ENCODE measurements at regions not wholly inside any gene's neighbourhood (a gene's known extent, or its start where the extent isn't known, plus 50 kb on each side); places are given as distances from the start of the nearest gene placed in this dataset.

DNA sequence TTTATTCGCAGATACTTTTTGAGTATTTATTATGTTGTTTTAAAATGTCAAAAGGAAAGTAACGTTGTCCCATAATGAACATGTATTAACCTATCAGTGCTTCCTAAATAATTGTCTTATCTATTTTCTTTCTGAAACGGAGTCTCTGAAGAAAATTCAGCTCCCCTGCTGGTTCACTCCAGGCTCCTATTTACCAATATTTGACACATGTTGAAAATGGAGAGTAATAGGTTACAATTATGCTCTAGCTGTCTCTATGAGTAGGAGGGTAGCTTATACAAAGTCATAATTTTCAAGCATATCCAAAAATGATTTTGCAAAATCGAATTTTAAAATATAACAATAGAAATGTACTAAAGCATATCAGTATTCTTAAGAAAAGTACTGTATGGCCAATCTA, 844.1 kb downstream of the CDH18 start:
- Histone ChIP-seq H3K9me2 (ENCODE audit: insufficient read depth) (no peaks in the 10 kb centered on the region), H3K27me3 (replicated peaks; ENCODE audit: insufficient read depth) (no peaks in the 10 kb centered on the region), H3K4me3 (no peak overlapping the region), H3K27ac (no peak overlapping the region), H4K20me1 (ENCODE audit: insufficient read depth) (no peaks in the 10 kb centered on the region), H3F3A (ENCODE audit: insufficient read depth) (no peaks in the 10 kb centered on the region), H2AFZ (no peak overlapping the region), H3K9me3 (ENCODE audit: low read depth) (no peaks in the 10 kb centered on the region), H3K36me3 (ENCODE audit: low read depth) (no peaks in the 10 kb centered on the region), H3K9ac (no peak overlapping the region), H3K4me1 (ENCODE audit: insufficient read depth) (no peaks in the 10 kb centered on the region), H3K79me2 (ENCODE audit: insufficient read depth) (no peaks in the 10 kb centered on the region), H3K4me2 (ENCODE audit: unreplicated experiment) (no peak overlapping the region)
- 10 to 17% methylated on average over 4 of the region's 4 CpGs for WGBS, 2 experiments (ENCODE audit: low coverage in 1 of 2, low lambda C conversion rate in 2 of 2, missing lambda C conversion rate in 2 of 2)
- DNase-seq: no peak
- TF ChIP-seq EZH2phosphoT487 (IDR thresholded peaks at IDR 0.05; ENCODE audit: insufficient read depth, low read depth) (no peak), EZH2 (IDR thresholded peaks at IDR 0.05; ENCODE audit: insufficient read depth, poor library complexity, severe bottlenecking) (no peak)
- in situ Hi-C loops (cut with MboI): no loop called here

DNA sequence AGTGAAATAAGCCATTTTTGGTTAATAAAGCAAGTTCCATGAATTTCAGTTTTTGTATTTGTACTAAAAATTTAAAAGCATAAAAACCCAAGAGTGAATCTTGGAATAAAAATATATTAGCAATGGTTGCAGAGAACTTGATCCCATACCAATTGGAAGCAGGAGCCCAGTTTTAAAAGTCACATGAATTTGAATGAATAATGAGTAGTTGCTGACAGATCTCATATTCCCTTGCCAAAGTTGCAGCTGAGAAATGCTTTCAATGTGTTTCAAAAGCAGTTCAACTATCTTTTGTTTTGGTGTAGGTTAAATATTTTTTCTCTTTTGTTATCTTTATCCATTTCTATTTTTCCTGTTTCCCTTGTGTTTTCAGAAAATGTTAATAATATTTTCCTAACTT, 818.6 kb downstream of the CDH18 start:
- H3K4me2 ChIP-seq (ENCODE audit: unreplicated experiment): no peak overlapping the region
- no peaks in the 10 kb centered on the region for H3K9me2 ChIP-seq (ENCODE audit: insufficient read depth)
- TF ChIP-seq EZH2 (IDR thresholded peaks at IDR 0.05; ENCODE audit: insufficient read depth, poor library complexity, severe bottlenecking): no peak
- TF ChIP-seq EZH2phosphoT487 (IDR thresholded peaks at IDR 0.05; ENCODE audit: insufficient read depth, low read depth): no peak
- in situ Hi-C loops (cut with MboI): no loop called here
- no peak overlapping the region for H2AFZ ChIP-seq
- no peaks in the 10 kb centered on the region for H3K27me3 ChIP-seq (replicated peaks; ENCODE audit: insufficient read depth)
- H3K27ac ChIP-seq: no peak overlapping the region
- H4K20me1 ChIP-seq (ENCODE audit: insufficient read depth): no peaks in the 10 kb centered on the region
- no peak overlapping the region for H3K4me3 ChIP-seq
- no peaks in the 10 kb centered on the region for H3K36me3 ChIP-seq (ENCODE audit: low read depth)
- no peaks in the 10 kb centered on the region for H3F3A ChIP-seq (ENCODE audit: insufficient read depth)
- H3K9me3 ChIP-seq (ENCODE audit: low read depth): no peaks in the 10 kb centered on the region
- no peaks in the 10 kb centered on the region for H3K4me1 ChIP-seq (ENCODE audit: insufficient read depth)
- H3K79me2 ChIP-seq (ENCODE audit: insufficient read depth): no peaks in the 10 kb centered on the region
- no peak for DNase-seq
- H3K9ac ChIP-seq: no peak overlapping the region

- 24 to 28% methylated on average over 6 of the region's 6 CpGs for WGBS, 2 experiments (ENCODE audit: low coverage in 1 of 2, low lambda C conversion rate in 2 of 2, missing lambda C conversion rate in 2 of 2)
- Histone ChIP-seq H3K4me3 (no peak overlapping the region), H2AFZ (no peak overlapping the region), H3K36me3 (ENCODE audit: low read depth) (no peaks in the 10 kb centered on the region), H3K9ac (no peak overlapping the region), H3K4me1 (ENCODE audit: insufficient read depth) (no peaks in the 10 kb centered on the region), H3K27me3 (replicated peaks; ENCODE audit: insufficient read depth) (no peaks in the 10 kb centered on the region), H3K4me2 (ENCODE audit: unreplicated experiment) (no peak overlapping the region), H3K9me2 (ENCODE audit: insufficient read depth) (no peaks in the 10 kb centered on the region), H3K27ac (no peak overlapping the region), H4K20me1 (ENCODE audit: insufficient read depth) (no peaks in the 10 kb centered on the region), H3K9me3 (ENCODE audit: low read depth) (no peaks in the 10 kb centered on the region), H3K79me2 (ENCODE audit: insufficient read depth) (no peaks in the 10 kb centered on the region), H3F3A (ENCODE audit: insufficient read depth) (no peaks in the 10 kb centered on the region)
- TF ChIP-seq EZH2 (IDR thresholded peaks at IDR 0.05; ENCODE audit: insufficient read depth, poor library complexity, severe bottlenecking): no peak
- TF ChIP-seq EZH2phosphoT487 (IDR thresholded peaks at IDR 0.05; ENCODE audit: insufficient read depth, low read depth): no peak
- no peak for DNase-seq
- in situ Hi-C loops (cut with MboI): no loop called here
Observed at GRCh38 chr5:19172926-19173470, 815.0 kb downstream of the CDH18 start.

- Histone ChIP-seq H3K79me2 (ENCODE audit: insufficient read depth) (no peaks in the 10 kb centered on the region), H2AFZ (no peak overlapping the region), H3K27ac (no peak overlapping the region), H3K9me3 (ENCODE audit: low read depth) (no peaks in the 10 kb centered on the region), H4K20me1 (ENCODE audit: insufficient read depth) (no peaks in the 10 kb centered on the region), H3K9me2 (ENCODE audit: insufficient read depth) (no peaks in the 10 kb centered on the region), H3K4me2 (ENCODE audit: unreplicated experiment) (no peak overlapping the region), H3K9ac (no peak overlapping the region), H3F3A (ENCODE audit: insufficient read depth) (no peaks in the 10 kb centered on the region), H3K36me3 (ENCODE audit: low read depth) (no peaks in the 10 kb centered on the region), H3K4me3 (no peak overlapping the region), H3K4me1 (ENCODE audit: insufficient read depth) (no peaks in the 10 kb centered on the region), H3K27me3 (replicated peaks; ENCODE audit: insufficient read depth) (no peaks in the 10 kb centered on the region)
- no peak for DNase-seq
- 4 to 5% methylated on average over 3 of the region's 3 CpGs for WGBS, 2 experiments (ENCODE audit: low coverage in 1 of 2, low lambda C conversion rate in 2 of 2, missing lambda C conversion rate in 2 of 2)
- TF ChIP-seq EZH2phosphoT487 (IDR thresholded peaks at IDR 0.05; ENCODE audit: insufficient read depth, low read depth) (no peak), EZH2 (IDR thresholded peaks at IDR 0.05; ENCODE audit: insufficient read depth, poor library complexity, severe bottlenecking) (no peak)
- in situ Hi-C loops (cut with MboI): no loop called here
Observed at GRCh38 chr5:19175776-19176570, 812.0 kb downstream of the CDH18 start.
